K562 (cell line): ENCODE measurements at regions not wholly inside any gene's neighbourhood (a gene's known extent, or its start where the extent isn't known, plus 50 kb on each side); places are given as distances from the start of the nearest gene placed in this dataset.

ENCODE experiments used
- ATAC-seq: fragments of 200-7000 bp; cut with Tn5 transposase; 3 replicates; pipeline ENCODE4 v1.9.1; 2020; ENCODE audit warnings: moderate library complexity
- BruUV-seq: library from RNA; stranded (reverse); fragments of 400-500 nt; replicated peaks from 2 replicates; lab custom pipeline; 2021; lab: Mats Ljungman, UMichigan
- CTCF ChIA-PET: fragments of 300-600 bp; formaldehyde crosslinking; extraction: SDS; loops from one replicate; lab custom pipeline; 2021; ENCODE audit warnings: low intra/inter-chr PET ratio; lab: Yijun Ruan, JAX
- POLR2A ChIA-PET: fragments of 300-600, 350-650 bp; sonication (Branson Sonifier 250); formaldehyde crosslinking; extraction: SDS; loops from one replicate; lab custom pipeline; 2021; ENCODE audit warnings: antibody characterized with exemption, inconsistent platforms; lab: Yijun Ruan, JAX
- DNase-seq, 4 experiments: peaks; one replicate each; pipeline versions ENCODE4 v3.0.0 to v3.0.0-alpha.2; 2011 to 2018; ENCODE audit warnings: low spot score in 3 of 4, mixed read lengths in 3 of 4; ENCODE audit errors: extremely low read depth in 1 of 4
- FAIRE-seq: peaks from 2 replicates; lab custom pipeline; 2011; peaks lifted over from hg19 to GRCh38; lab: Jason Lieb, UNC
- H2AFZ ChIP-seq: 2 replicates; pipeline ENCODE4 v1.6.0; 2011; ENCODE audit warnings: low read depth, low read length, control low read depth, inconsistent platforms
- H3K27ac ChIP-seq: fragments of 200-600 bp; 3 replicates; pipeline ENCODE4 v1.8.0; 2011; ENCODE audit warnings: low read depth, mild to moderate bottlenecking, control low read depth, inconsistent platforms, low read length, moderate library complexity, mixed read lengths; ENCODE audit errors: extremely low read depth
- H3K27me3 ChIP-seq, 2 experiments: fragments of 300-600 bp in 1 of 2; 2 replicates in 1 of 2; 3 replicates in 1 of 2; pipeline versions ENCODE4 v1.6.0 to v1.8.0; 2011; ENCODE audit warnings: inconsistent platforms in 2 of 2, low read length in 2 of 2, mild to moderate bottlenecking in 1 of 2, mixed read lengths in 1 of 2, moderate library complexity in 1 of 2; ENCODE audit not compliant: control insufficient read depth in 2 of 2, insufficient read depth in 2 of 2
- H3K36me3 ChIP-seq: fragments of 300-600 bp; 3 replicates; pipeline ENCODE4 v1.8.0; 2011; ENCODE audit warnings: mild to moderate bottlenecking, low read length, inconsistent platforms; ENCODE audit not compliant: control insufficient read depth, insufficient read depth
- H3K4me1 ChIP-seq, 2 experiments: fragments of 200-600 bp in 1 of 2; replicated peaks in 1 of 2; 2 replicates in 1 of 2; 3 replicates in 1 of 2; pipeline versions ENCODE4 v1.5.1 to v1.8.0; 2011; ENCODE audit warnings: inconsistent platforms in 2 of 2, low read length in 2 of 2, mild to moderate bottlenecking in 1 of 2, mixed read lengths in 1 of 2, moderate library complexity in 1 of 2; ENCODE audit not compliant: control insufficient read depth in 2 of 2, insufficient read depth in 2 of 2
- H3K4me2 ChIP-seq: 2 replicates; pipeline ENCODE4 v1.6.1; 2011; ENCODE audit warnings: low read length, control low read depth, inconsistent platforms, mixed read lengths; ENCODE audit not compliant: insufficient read depth
- H3K4me3 ChIP-seq: fragments of 200-600 bp; sonication (generic), shearing (Covaris generic); 2 replicates; pipeline ENCODE4 v1.5.1; 2016; ENCODE audit warnings: control low read depth, inconsistent platforms
- H3K79me2 ChIP-seq: fragments of 200-600 bp; 3 replicates; pipeline ENCODE4 v1.8.0; 2011; ENCODE audit warnings: low read length, inconsistent platforms; ENCODE audit not compliant: control insufficient read depth, insufficient read depth
- H3K9ac ChIP-seq, 2 experiments: 2 replicates each; pipeline versions ENCODE4 v1.6.0 to v1.6.1; 2011; ENCODE audit warnings: low read depth in 2 of 2, low read length in 2 of 2, control low read depth in 1 of 2, inconsistent platforms in 1 of 2, mild to moderate bottlenecking in 1 of 2, mixed read lengths in 1 of 2; ENCODE audit not compliant: insufficient read depth in 1 of 2
- H3K9me1 ChIP-seq: one replicate; pipeline ENCODE4 v1.6.0; 2011; ENCODE audit warnings: inconsistent platforms, mild to moderate bottlenecking, low read length, moderate library complexity; ENCODE audit not compliant: control insufficient read depth, insufficient read depth
- H3K9me3 ChIP-seq: replicated peaks from 2 replicates; pipeline ENCODE4 v1.5.1; 2011; ENCODE audit warnings: low read depth, low read length, inconsistent platforms; ENCODE audit not compliant: control insufficient read depth, insufficient read depth
- H4K20me1 ChIP-seq: replicated peaks from 2 replicates; pipeline ENCODE4 v1.6.1; 2011; ENCODE audit warnings: low read length, inconsistent platforms, mixed read lengths; ENCODE audit not compliant: control insufficient read depth, insufficient read depth
- RBM17 ChIP-seq: fragments of 200-400 bp; formaldehyde crosslinking; IDR thresholded peaks from 2 replicates; pipeline ENCODE4 v1.6.1; 2017; ENCODE audit warnings: low read depth, mild to moderate bottlenecking, low read length, borderline replicate concordance
- WGBS: fragments of 100-300 bp; shearing (Covaris generic); methylation state at CpG from one replicate; pipeline ENCODE4 v1.1.6; 2016; ENCODE audit warnings: low coverage, mixed read lengths; ENCODE audit not compliant: insufficient coverage; ENCODE audit errors: missing lambda C conversion rate; 5-methylcytosine and 5-hydroxymethylcytosine counted together
- in situ Hi-C: fragments of 300-500 bp; cut with MboI; formaldehyde crosslinking; loops from 4 replicates; pipeline ENCODE4 v1.15.0; 2018; ENCODE audit warnings: inconsistent platforms, mixed read lengths
- intact Hi-C: fragments of 100-400 bp; cut with micrococcal nuclease; formaldehyde crosslinking; loops from 2 replicates; pipeline ENCODE4 v1.14.2; 2022
- TF ChIP-seq, protein P1 (sequence below), 3 experiments: fragments of 200-800 bp in 1 of 3; fragments of 250-450 bp in 1 of 3; fragments of 450-650 bp in 1 of 3; sonication (Bioruptor Pico) in 1 of 3; sonication (Bioruptor generic) in 1 of 3; formaldehyde crosslinking in 1 of 3; IDR thresholded peaks; 2 replicates each; pipeline versions ENCODE4 v1.6.1 to v1.8.0; 2016 to 2022; ENCODE audit warnings: mild to moderate bottlenecking in 2 of 3, missing genetic modification characterization in 2 of 3, missing compliant biosample characterization in 1 of 3, moderate library complexity in 1 of 3

DNA sequence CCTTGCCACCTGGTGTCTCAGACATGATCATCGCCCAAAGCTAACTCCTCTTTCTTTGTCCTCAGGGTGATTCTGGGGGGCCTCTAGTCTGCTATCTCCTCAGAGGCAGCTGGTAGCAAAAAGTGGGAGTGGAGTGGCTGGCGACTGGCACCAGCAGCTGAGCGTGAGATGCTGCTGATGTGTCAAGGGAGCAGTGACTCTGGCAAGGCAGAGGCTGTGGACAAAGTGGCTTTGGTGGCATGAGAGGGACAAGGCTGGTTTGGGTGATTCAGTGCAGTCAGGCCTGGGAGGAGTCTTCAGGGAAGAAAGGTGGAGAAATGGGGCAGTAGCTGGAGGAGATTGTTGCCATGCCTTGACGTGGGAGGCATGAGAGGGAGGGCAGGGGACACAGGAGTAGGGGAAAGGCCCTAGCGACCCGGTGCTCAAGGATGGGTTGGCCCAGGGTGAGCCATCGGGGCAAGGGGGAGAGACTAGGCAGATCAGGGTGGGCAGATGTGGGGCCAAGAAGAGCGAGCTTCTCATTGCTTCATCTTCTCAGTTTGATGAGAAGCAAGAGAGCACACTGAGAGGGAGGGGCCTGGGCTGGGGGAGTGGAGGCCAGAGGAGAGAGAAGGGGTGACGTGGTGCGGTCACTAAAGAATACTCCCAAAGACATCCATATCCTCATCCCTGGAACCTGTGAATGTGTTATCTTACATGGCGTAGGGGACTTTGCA, 64.2 kb upstream of the SPTLC1 start:
- no TSS peak for BruUV-seq
- no peak for FAIRE-seq
- POLR2A ChIA-PET = interaction anchor here (0.7 to 2.0 kb wide), 4 partner anchors 8 to 63 kb away, joined by 3 to 9 read pairs (median 4); no protein-coding TSS in a partner anchor

More for the DNA sequence above, 64.2 kb upstream of the SPTLC1 start:
- H4K20me1 ChIP-seq = no peaks in the 10 kb centered on the region
- WGBS = 56% methylated on average over 7 of the region's 11 CpGs
- peak in 3 of 4 experiments; percentile 5 to 7 (median 5) for DNase-seq
- H2AFZ ChIP-seq = peak overlapping the region; percentile 81
- H3K4me3 ChIP-seq = no peak overlapping the region
- H3K36me3 ChIP-seq = no peaks in the 10 kb centered on the region
- H3K27me3 ChIP-seq = no peaks in the 10 kb centered on the region
- TF ChIP-seq, protein P1, sequence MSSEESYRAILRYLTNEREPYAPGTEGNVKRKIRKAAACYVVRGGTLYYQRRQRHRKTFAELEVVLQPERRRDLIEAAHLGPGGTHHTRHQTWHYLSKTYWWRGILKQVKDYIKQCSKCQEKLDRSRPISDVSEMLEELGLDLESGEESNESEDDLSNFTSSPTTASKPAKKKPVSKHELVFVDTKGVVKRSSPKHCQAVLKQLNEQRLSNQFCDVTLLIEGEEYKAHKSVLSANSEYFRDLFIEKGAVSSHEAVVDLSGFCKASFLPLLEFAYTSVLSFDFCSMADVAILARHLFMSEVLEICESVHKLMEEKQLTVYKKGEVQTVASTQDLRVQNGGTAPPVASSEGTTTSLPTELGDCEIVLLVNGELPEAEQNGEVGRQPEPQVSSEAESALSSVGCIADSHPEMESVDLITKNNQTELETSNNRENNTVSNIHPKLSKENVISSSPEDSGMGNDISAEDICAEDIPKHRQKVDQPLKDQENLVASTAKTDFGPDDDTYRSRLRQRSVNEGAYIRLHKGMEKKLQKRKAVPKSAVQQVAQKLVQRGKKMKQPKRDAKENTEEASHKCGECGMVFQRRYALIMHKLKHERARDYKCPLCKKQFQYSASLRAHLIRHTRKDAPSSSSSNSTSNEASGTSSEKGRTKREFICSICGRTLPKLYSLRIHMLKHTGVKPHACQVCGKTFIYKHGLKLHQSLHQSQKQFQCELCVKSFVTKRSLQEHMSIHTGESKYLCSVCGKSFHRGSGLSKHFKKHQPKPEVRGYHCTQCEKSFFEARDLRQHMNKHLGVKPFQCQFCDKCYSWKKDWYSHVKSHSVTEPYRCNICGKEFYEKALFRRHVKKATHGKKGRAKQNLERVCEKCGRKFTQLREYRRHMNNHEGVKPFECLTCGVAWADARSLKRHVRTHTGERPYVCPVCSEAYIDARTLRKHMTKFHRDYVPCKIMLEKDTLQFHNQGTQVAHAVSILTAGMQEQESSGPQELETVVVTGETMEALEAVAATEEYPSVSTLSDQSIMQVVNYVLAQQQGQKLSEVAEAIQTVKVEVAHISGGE (CRISPR knock-in tag; IDR thresholded peaks at IDR 0.05) = 0 out of 6 replicates have a peak, but pooled peaks of 1 of the 3 experiments have one; percentile 1
- TF ChIP-seq RBM17 = no peak
- CTCF ChIA-PET = no interaction called here
- no peaks in the 10 kb centered on the region for H3K79me2 ChIP-seq
- H3K4me1 ChIP-seq = peaks cover 23 to 37% of the 10 kb centered on the region in 2 experiments
- H3K9me1 ChIP-seq = no peaks in the 10 kb centered on the region
- intact Hi-C loops (no loop called here), in situ Hi-C loops (no loop called here)
- peak overlapping the region in 1 of 2 experiments; percentile 26; a peak in 1 of 4 replicates for H3K9ac ChIP-seq
- H3K4me2 ChIP-seq = no peak overlapping the region
- ATAC-seq = no peak
- H3K9me3 ChIP-seq = peaks cover 5% of the 10 kb centered on the region
- no peak overlapping the region for H3K27ac ChIP-seq
